GM23338 (cell line): ENCODE measurements at regions not wholly inside any gene's neighbourhood (a gene's known extent, or its start where the extent isn't known, plus 50 kb on each side); places are given as distances from the start of the nearest gene placed in this dataset.

Experiments used
- ATAC-seq: fragments of 200-7000 bp; cut with Tn5 transposase; 3 replicates; pipeline ENCODE4 v1.9.1; 2020
- DNase-seq: peaks from one replicate; pipeline ENCODE4 v3.0.0-alpha.2; 2015; ENCODE audit warnings: low spot score
- H2AFZ ChIP-seq: fragments of 200-600 bp; sonication (generic); 2 replicates; pipeline ENCODE4 v1.8.0; 2016; ENCODE audit warnings: antibody characterized with exemption, mild to moderate bottlenecking, moderate library complexity
- H3F3A ChIP-seq: fragments of 200-600 bp; sonication (generic); replicated peaks from 2 replicates; pipeline ENCODE4 v1.8.0; 2017; ENCODE audit warnings: antibody characterized with exemption, mixed run types, low read depth
- H3K27ac ChIP-seq: fragments of 200-600 bp; sonication (generic); 2 replicates; pipeline ENCODE4 v1.6.1; 2016; ENCODE audit warnings: low read depth
- H3K27me3 ChIP-seq: fragments of 200-600 bp; sonication (generic); 2 replicates; pipeline ENCODE4 v1.8.0; 2016; ENCODE audit warnings: mild to moderate bottlenecking, mixed run types, moderate library complexity; ENCODE audit not compliant: insufficient read depth
- H3K36me3 ChIP-seq: fragments of 200-600 bp; sonication (generic); 2 replicates; pipeline ENCODE4 v1.8.0; 2016; ENCODE audit warnings: mild to moderate bottlenecking; ENCODE audit not compliant: insufficient read depth
- H3K4me1 ChIP-seq: fragments of 200-600 bp; sonication (generic); 2 replicates; pipeline ENCODE4 v1.8.0; 2016; ENCODE audit warnings: mild to moderate bottlenecking, moderate library complexity; ENCODE audit not compliant: insufficient read depth
- H3K4me2 ChIP-seq: fragments of 200-600 bp; sonication (generic); 2 replicates; pipeline ENCODE4 v1.7.1; 2017; ENCODE audit warnings: mixed run types
- H3K4me3 ChIP-seq: fragments of 200-600 bp; sonication (generic); 2 replicates; pipeline ENCODE4 v1.6.1; 2016; ENCODE audit warnings: mixed run types
- H3K79me2 ChIP-seq: fragments of 200-600 bp; sonication (generic); replicated peaks from 2 replicates; pipeline ENCODE4 v1.8.0; 2017; ENCODE audit warnings: mild to moderate bottlenecking; ENCODE audit not compliant: insufficient read depth
- H3K9me2 ChIP-seq: fragments of 200-600 bp; sonication (generic); 2 replicates; pipeline ENCODE4 v1.8.0; 2017; ENCODE audit not compliant: insufficient read depth
- H4K20me1 ChIP-seq: fragments of 200-600 bp; sonication (generic); replicated peaks from 2 replicates; pipeline ENCODE4 v1.8.0; 2017; ENCODE audit warnings: mild to moderate bottlenecking; ENCODE audit not compliant: insufficient read depth
- H3K27ac Mint-ChIP-seq: 2 replicates; pipeline ENCODE4 v1.8.0; 2020; ENCODE audit warnings: inconsistent platforms, mild to moderate bottlenecking, moderate library complexity, mixed read lengths
- H3K27me3 Mint-ChIP-seq: 3 replicates; pipeline ENCODE4 v1.8.0; 2022; ENCODE audit warnings: low read depth, mild to moderate bottlenecking, moderate library complexity, mixed read lengths, inconsistent platforms; ENCODE audit not compliant: insufficient read depth, poor library complexity
- H3K36me3 Mint-ChIP-seq: 3 replicates; pipeline ENCODE4 v1.8.0; 2021; ENCODE audit warnings: low read depth, mild to moderate bottlenecking, inconsistent platforms, moderate library complexity, mixed read lengths
- H3K4me1 Mint-ChIP-seq: 3 replicates; pipeline ENCODE4 v1.8.0; 2020; ENCODE audit warnings: mild to moderate bottlenecking, inconsistent platforms, mixed read lengths
- H3K4me3 Mint-ChIP-seq: 3 replicates; pipeline ENCODE4 v1.8.0; 2021; ENCODE audit warnings: moderate library complexity, mild to moderate bottlenecking, inconsistent platforms, mixed read lengths
- H3K9me3 Mint-ChIP-seq: 3 replicates; pipeline ENCODE4 v1.8.0; 2020; ENCODE audit warnings: moderate library complexity, mild to moderate bottlenecking, inconsistent platforms, mixed read lengths
- CREB1 ChIP-seq: fragments of 250-450 bp; sonication (Bioruptor Pico); IDR thresholded peaks from 2 replicates; pipeline ENCODE4 v1.5.0; 2020; ENCODE audit warnings: low read depth, mild to moderate bottlenecking, moderate library complexity
- EZH2 ChIP-seq: fragments of 200-600 bp; sonication (generic); IDR thresholded peaks from one replicate; pipeline ENCODE4 v1.8.0; 2017; ENCODE audit warnings: antibody characterized with exemption, mild to moderate bottlenecking, low read depth; ENCODE audit not compliant: unreplicated experiment
- EZH2phosphoT487 ChIP-seq: fragments of 200-600 bp; sonication (generic); IDR thresholded peaks from one replicate; pipeline ENCODE4 v1.8.1; 2018; ENCODE audit warnings: antibody characterized with exemption; ENCODE audit not compliant: unreplicated experiment
- JUNB ChIP-seq: IDR thresholded peaks from one replicate; pipeline ENCODE4 v1.6.1; 2016; ENCODE audit warnings: antibody characterized with exemption; ENCODE audit not compliant: unreplicated experiment
- NANOG ChIP-seq: IDR thresholded peaks from 2 replicates; pipeline ENCODE4 v1.6.1; 2016; ENCODE audit warnings: antibody characterized with exemption, borderline replicate concordance
- POLR2AphosphoS5 ChIP-seq: IDR thresholded peaks from 2 replicates; pipeline ENCODE4 v1.6.1; 2016; ENCODE audit warnings: antibody characterized with exemption, low read depth
- STAT1 ChIP-seq: IDR thresholded peaks from one replicate; pipeline ENCODE4 v1.6.1; 2016; ENCODE audit warnings: antibody characterized with exemption; ENCODE audit not compliant: unreplicated experiment
- ZNF114 ChIP-seq: fragments of 250-450 bp; sonication (Bioruptor Pico); IDR thresholded peaks from 2 replicates; pipeline ENCODE4 v1.5.0; 2020; ENCODE audit warnings: mild to moderate bottlenecking, moderate library complexity
- ZNF331 ChIP-seq: fragments of 250-450 bp; sonication (Bioruptor Pico); IDR thresholded peaks from 2 replicates; pipeline ENCODE4 v1.5.0; 2020; ENCODE audit warnings: low read depth, mild to moderate bottlenecking, moderate library complexity
- TF ChIP-seq, protein P1 (sequence below), 2 experiments: fragments of 200-600 bp in 1 of 2; sonication (generic) in 1 of 2; conservative IDR thresholded peaks; 2 replicates each; pipeline versions ENCODE4 v1.5.1 to v1.6.1; 2016 to 2017; ENCODE audit warnings: antibody characterized with exemption in 2 of 2, low read depth in 2 of 2, mild to moderate bottlenecking in 2 of 2, moderate library complexity in 1 of 2
- TF ChIP-seq, protein P2 (sequence below): IDR thresholded peaks from one replicate; pipeline ENCODE4 v1.6.1; 2018; ENCODE audit warnings: antibody characterized with exemption; ENCODE audit not compliant: unreplicated experiment
- TF ChIP-seq, protein P3 (sequence below): fragments of 250-450 bp; sonication (Bioruptor Pico); IDR thresholded peaks from 2 replicates; pipeline ENCODE4 v1.5.0; 2020; ENCODE audit warnings: mild to moderate bottlenecking, moderate library complexity
- TF ChIP-seq, protein P4 (sequence below): IDR thresholded peaks from 2 replicates; pipeline ENCODE4 v1.6.1; 2016; ENCODE audit warnings: antibody characterized with exemption

DNA sequence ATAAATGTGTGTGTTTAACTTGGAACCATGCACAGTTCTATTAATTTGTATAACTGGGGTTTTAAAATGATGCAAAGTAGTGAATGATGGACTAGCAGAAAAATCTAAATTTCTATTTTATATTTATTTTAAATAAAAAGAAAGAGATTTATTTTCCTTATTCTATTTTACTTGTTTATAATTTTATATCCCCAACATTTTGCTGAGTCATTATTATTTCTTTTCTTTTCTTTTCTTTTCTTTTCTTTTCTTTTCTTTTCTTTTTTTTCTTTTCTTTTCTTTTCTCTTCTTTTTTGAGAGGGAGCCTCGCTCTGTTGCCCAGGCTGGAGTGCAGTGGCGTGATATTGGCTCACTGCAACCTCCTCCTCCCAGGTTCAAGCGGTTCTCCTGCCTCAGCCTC, 395.0 kb upstream of the NCAM2 start:
- no peaks in the 10 kb centered on the region for H3K27me3 ChIP-seq
- Mint-ChIP-seq H3K4me3 (no peak overlapping the region), H3K9me3 (peaks cover 16% of the 10 kb centered on the region)

More for the DNA sequence above, 395.0 kb upstream of the NCAM2 start:
- no peaks in the 10 kb centered on the region for H3F3A ChIP-seq
- no peaks in the 10 kb centered on the region for H3K4me1 Mint-ChIP-seq
- no peak overlapping the region for H3K27ac ChIP-seq
- H3K4me1 ChIP-seq: no peaks in the 10 kb centered on the region
- TF ChIP-seq, protein P1, sequence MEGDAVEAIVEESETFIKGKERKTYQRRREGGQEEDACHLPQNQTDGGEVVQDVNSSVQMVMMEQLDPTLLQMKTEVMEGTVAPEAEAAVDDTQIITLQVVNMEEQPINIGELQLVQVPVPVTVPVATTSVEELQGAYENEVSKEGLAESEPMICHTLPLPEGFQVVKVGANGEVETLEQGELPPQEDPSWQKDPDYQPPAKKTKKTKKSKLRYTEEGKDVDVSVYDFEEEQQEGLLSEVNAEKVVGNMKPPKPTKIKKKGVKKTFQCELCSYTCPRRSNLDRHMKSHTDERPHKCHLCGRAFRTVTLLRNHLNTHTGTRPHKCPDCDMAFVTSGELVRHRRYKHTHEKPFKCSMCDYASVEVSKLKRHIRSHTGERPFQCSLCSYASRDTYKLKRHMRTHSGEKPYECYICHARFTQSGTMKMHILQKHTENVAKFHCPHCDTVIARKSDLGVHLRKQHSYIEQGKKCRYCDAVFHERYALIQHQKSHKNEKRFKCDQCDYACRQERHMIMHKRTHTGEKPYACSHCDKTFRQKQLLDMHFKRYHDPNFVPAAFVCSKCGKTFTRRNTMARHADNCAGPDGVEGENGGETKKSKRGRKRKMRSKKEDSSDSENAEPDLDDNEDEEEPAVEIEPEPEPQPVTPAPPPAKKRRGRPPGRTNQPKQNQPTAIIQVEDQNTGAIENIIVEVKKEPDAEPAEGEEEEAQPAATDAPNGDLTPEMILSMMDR (conservative IDR thresholded peaks at IDR 0.05; ENCODE audit: low read depth in 2 of 2): no peak
- TF ChIP-seq POLR2AphosphoS5: no peak
- TF ChIP-seq STAT1: no peak
- no peak for TF ChIP-seq NANOG
- no peak for TF ChIP-seq EZH2
- TF ChIP-seq ZNF331: no peak
- TF ChIP-seq ZNF114 (CRISPR knock-in tag): no peak
- TF ChIP-seq, protein P2, sequence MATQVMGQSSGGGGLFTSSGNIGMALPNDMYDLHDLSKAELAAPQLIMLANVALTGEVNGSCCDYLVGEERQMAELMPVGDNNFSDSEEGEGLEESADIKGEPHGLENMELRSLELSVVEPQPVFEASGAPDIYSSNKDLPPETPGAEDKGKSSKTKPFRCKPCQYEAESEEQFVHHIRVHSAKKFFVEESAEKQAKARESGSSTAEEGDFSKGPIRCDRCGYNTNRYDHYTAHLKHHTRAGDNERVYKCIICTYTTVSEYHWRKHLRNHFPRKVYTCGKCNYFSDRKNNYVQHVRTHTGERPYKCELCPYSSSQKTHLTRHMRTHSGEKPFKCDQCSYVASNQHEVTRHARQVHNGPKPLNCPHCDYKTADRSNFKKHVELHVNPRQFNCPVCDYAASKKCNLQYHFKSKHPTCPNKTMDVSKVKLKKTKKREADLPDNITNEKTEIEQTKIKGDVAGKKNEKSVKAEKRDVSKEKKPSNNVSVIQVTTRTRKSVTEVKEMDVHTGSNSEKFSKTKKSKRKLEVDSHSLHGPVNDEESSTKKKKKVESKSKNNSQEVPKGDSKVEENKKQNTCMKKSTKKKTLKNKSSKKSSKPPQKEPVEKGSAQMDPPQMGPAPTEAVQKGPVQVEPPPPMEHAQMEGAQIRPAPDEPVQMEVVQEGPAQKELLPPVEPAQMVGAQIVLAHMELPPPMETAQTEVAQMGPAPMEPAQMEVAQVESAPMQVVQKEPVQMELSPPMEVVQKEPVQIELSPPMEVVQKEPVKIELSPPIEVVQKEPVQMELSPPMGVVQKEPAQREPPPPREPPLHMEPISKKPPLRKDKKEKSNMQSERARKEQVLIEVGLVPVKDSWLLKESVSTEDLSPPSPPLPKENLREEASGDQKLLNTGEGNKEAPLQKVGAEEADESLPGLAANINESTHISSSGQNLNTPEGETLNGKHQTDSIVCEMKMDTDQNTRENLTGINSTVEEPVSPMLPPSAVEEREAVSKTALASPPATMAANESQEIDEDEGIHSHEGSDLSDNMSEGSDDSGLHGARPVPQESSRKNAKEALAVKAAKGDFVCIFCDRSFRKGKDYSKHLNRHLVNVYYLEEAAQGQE: no peak
- no peak for TF ChIP-seq JUNB
- TF ChIP-seq, protein P3, sequence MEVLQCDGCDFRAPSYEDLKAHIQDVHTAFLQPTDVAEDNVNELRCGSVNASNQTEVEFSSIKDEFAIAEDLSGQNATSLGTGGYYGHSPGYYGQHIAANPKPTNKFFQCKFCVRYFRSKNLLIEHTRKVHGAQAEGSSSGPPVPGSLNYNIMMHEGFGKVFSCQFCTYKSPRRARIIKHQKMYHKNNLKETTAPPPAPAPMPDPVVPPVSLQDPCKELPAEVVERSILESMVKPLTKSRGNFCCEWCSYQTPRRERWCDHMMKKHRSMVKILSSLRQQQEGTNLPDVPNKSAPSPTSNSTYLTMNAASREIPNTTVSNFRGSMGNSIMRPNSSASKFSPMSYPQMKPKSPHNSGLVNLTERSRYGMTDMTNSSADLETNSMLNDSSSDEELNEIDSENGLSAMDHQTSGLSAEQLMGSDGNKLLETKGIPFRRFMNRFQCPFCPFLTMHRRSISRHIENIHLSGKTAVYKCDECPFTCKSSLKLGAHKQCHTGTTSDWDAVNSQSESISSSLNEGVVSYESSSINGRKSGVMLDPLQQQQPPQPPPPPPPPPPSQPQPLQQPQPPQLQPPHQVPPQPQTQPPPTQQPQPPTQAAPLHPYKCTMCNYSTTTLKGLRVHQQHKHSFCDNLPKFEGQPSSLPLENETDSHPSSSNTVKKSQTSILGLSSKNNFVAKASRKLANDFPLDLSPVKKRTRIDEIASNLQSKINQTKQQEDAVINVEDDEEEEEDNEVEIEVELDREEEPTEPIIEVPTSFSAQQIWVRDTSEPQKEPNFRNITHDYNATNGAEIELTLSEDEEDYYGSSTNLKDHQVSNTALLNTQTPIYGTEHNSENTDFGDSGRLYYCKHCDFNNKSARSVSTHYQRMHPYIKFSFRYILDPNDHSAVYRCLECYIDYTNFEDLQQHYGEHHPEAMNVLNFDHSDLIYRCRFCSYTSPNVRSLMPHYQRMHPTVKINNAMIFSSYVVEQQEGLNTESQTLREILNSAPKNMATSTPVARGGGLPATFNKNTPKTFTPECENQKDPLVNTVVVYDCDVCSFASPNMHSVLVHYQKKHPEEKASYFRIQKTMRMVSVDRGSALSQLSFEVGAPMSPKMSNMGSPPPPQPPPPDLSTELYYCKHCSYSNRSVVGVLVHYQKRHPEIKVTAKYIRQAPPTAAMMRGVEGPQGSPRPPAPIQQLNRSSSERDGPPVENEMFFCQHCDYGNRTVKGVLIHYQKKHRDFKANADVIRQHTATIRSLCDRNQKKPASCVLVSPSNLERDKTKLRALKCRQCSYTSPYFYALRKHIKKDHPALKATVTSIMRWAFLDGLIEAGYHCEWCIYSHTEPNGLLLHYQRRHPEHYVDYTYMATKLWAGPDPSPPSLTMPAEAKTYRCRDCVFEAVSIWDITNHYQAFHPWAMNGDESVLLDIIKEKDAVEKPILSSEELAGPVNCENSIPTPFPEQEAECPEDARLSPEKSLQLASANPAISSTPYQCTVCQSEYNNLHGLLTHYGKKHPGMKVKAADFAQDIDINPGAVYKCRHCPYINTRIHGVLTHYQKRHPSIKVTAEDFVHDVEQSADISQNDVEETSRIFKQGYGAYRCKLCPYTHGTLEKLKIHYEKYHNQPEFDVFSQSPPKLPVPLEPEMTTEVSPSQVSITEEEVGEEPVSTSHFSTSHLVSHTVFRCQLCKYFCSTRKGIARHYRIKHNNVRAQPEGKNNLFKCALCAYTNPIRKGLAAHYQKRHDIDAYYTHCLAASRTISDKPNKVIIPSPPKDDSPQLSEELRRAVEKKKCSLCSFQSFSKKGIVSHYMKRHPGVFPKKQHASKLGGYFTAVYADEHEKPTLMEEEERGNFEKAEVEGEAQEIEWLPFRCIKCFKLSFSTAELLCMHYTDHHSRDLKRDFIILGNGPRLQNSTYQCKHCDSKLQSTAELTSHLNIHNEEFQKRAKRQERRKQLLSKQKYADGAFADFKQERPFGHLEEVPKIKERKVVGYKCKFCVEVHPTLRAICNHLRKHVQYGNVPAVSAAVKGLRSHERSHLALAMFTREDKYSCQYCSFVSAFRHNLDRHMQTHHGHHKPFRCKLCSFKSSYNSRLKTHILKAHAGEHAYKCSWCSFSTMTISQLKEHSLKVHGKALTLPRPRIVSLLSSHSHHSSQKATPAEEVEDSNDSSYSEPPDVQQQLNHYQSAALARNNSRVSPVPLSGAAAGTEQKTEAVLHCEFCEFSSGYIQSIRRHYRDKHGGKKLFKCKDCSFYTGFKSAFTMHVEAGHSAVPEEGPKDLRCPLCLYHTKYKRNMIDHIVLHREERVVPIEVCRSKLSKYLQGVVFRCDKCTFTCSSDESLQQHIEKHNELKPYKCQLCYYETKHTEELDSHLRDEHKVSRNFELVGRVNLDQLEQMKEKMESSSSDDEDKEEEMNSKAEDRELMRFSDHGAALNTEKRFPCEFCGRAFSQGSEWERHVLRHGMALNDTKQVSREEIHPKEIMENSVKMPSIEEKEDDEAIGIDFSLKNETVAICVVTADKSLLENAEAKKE: no peak
- no peak for TF ChIP-seq EZH2phosphoT487
- TF ChIP-seq, protein P4, sequence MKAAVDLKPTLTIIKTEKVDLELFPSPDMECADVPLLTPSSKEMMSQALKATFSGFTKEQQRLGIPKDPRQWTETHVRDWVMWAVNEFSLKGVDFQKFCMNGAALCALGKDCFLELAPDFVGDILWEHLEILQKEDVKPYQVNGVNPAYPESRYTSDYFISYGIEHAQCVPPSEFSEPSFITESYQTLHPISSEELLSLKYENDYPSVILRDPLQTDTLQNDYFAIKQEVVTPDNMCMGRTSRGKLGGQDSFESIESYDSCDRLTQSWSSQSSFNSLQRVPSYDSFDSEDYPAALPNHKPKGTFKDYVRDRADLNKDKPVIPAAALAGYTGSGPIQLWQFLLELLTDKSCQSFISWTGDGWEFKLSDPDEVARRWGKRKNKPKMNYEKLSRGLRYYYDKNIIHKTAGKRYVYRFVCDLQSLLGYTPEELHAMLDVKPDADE: no peak
- no peak for TF ChIP-seq CREB1 (CRISPR knock-in tag)
- H3K27me3 Mint-ChIP-seq: peaks cover 4% of the 10 kb centered on the region
- 0 out of 2 replicates have a peak, but pooled peaks cover 7% of the 10 kb centered on the region for H3K9me2 ChIP-seq
- no peak overlapping the region for H3K4me3 ChIP-seq
- DNase-seq: no peak
- no peak overlapping the region for H2AFZ ChIP-seq
- no peak for ATAC-seq
- H3K4me2 ChIP-seq: no peak overlapping the region
- H4K20me1 ChIP-seq: no peaks in the 10 kb centered on the region
- H3K79me2 ChIP-seq: no peaks in the 10 kb centered on the region
- no peak overlapping the region for H3K27ac Mint-ChIP-seq
- H3K36me3 Mint-ChIP-seq: peaks cover 2% of the 10 kb centered on the region; the same call in 1 of the 3 replicates
- no peaks in the 10 kb centered on the region for H3K36me3 ChIP-seq
